ENCODE measurements at regions not wholly inside any gene's neighbourhood (a gene's known extent, or its start where the extent isn't known, plus 50 kb on each side); places are given as distances from the start of the nearest gene placed in this dataset.

DNA sequence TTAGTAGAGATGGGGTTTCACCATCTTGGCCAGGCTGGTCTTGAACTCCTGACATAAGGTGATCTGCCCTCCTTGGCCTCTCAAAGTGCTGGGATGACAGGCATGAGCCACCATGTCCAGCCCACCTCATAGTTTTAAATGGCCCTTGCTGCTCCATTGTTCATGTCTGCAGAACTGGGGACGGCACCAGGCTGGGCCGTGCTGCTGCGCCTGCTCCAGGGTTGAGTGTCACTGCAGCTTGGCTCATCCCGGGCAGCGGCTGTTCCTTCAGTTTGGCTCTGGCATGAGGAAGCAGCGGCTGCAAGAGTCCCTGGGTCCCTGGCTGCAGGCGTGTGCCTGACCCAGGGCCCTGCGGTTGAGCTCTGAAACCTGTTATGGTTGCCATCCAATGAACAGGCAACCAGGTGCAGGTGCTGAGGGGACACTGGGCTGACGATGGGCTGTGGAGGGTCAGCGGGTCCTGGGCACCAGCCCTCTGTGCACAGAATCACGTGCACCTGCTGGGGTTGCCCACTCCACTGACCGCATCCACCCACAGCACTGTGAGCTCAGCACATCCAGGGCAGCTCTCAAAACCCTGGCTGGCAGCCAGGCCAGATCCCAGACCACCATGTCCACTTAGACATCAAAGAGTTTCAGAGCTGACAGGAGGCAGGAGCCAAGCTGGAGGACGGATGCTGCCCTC lies 70.2 kb upstream of the PPP2R2D start:
- Histone ChIP-seq H3K9ac (ENCODE audit: extremely low read depth, insufficient read length, low read length) (no peak overlapping the region), H3K79me2 (ENCODE audit: insufficient read depth, low read length) (no peaks in the 10 kb centered on the region), H4K20me1 (ENCODE audit: control insufficient read depth, insufficient read depth, insufficient read length) (no peaks in the 10 kb centered on the region), H3K27me3 (ENCODE audit: insufficient read depth, low read length) (no peaks in the 10 kb centered on the region), H3T11ph (ENCODE audit: low read length) (no peak overlapping the region), H3K9me3 (ENCODE audit: control insufficient read depth, low read depth, low read length) (no peaks in the 10 kb centered on the region), H3K79me1 (ENCODE audit: insufficient read depth, low read depth, low read length, poor library complexity, severe bottlenecking) (no peaks in the 10 kb centered on the region), H3K23me2 (ENCODE audit: insufficient read length, low read depth, low read length, poor library complexity, severe bottlenecking) (no peaks in the 10 kb centered on the region), H3K27ac (ENCODE audit: insufficient read length, low read depth, low read length) (no peak overlapping the region), H3K4ac (ENCODE audit: low read depth, low read length) (no peak overlapping the region), H3K23ac (ENCODE audit: insufficient read length, low read depth, low read length) (no peak overlapping the region), H3K56ac (ENCODE audit: insufficient read length, low read depth, low read length) (no peak overlapping the region), H4K8ac (replicated peaks; ENCODE audit: insufficient read length, low read depth, low read length) (no peak overlapping the region), H3K18ac (ENCODE audit: insufficient read length, low read depth, low read length) (no peak overlapping the region), H2BK120ac (ENCODE audit: low read depth, low read length, poor library complexity, severe bottlenecking) (no peak overlapping the region), H3K4me1 (ENCODE audit: insufficient read depth, low read length) (no peaks in the 10 kb centered on the region), H2AFZ (ENCODE audit: low read length) (no peak overlapping the region), H3K14ac (ENCODE audit: insufficient read depth, low read length) (no peak overlapping the region; the same call in 1 of the 2 replicates), H2BK12ac (ENCODE audit: insufficient read length, low read depth, low read length) (no peak overlapping the region), H2AK5ac (ENCODE audit: insufficient read length, low read length) (no peak overlapping the region), H2BK5ac (ENCODE audit: insufficient read length, low read length) (no peak overlapping the region), H2BK15ac (ENCODE audit: low read depth, low read length) (no peak overlapping the region), H4K91ac (ENCODE audit: insufficient read length, low read depth, low read length) (no peak overlapping the region), H3K4me2 (ENCODE audit: insufficient read depth, insufficient read length, low read length) (no peak overlapping the region), H2BK20ac (ENCODE audit: low read depth, low read length, poor library complexity, severe bottlenecking) (no peak overlapping the region), H4K5ac (ENCODE audit: insufficient read length, low read depth, low read length) (no peak overlapping the region)
- H3K4me3 Mint-ChIP-seq, result no peak overlapping the region
- H3K36me3 Mint-ChIP-seq (ENCODE audit: insufficient read depth in 1 of 3, low read depth in 3 of 3), result no peaks in the 10 kb centered on the region
- no peak for DNase-seq
- H3K9me3 Mint-ChIP-seq, result peaks cover 0 to 3% of the 10 kb centered on the region in 2 experiments; a peak in 3 of 5 replicates
- no peak overlapping the region for H3K27ac Mint-ChIP-seq
- H3K4me1 Mint-ChIP-seq, result peaks cover 6 to 9% of the 10 kb centered on the region in 2 experiments
- WGBS (ENCODE audit: extremely low coverage, insufficient read length, low lambda C conversion rate), result no CpG with 5 or more reads among the region's 13 CpGs
- TF ChIP-seq, protein P1, sequence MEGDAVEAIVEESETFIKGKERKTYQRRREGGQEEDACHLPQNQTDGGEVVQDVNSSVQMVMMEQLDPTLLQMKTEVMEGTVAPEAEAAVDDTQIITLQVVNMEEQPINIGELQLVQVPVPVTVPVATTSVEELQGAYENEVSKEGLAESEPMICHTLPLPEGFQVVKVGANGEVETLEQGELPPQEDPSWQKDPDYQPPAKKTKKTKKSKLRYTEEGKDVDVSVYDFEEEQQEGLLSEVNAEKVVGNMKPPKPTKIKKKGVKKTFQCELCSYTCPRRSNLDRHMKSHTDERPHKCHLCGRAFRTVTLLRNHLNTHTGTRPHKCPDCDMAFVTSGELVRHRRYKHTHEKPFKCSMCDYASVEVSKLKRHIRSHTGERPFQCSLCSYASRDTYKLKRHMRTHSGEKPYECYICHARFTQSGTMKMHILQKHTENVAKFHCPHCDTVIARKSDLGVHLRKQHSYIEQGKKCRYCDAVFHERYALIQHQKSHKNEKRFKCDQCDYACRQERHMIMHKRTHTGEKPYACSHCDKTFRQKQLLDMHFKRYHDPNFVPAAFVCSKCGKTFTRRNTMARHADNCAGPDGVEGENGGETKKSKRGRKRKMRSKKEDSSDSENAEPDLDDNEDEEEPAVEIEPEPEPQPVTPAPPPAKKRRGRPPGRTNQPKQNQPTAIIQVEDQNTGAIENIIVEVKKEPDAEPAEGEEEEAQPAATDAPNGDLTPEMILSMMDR (conservative IDR thresholded peaks at IDR 0.05), result no peak
- no peaks in the 10 kb centered on the region; the same call in 1 of the 2 replicates for H3K27me3 Mint-ChIP-seq (ENCODE audit: low read depth)
